Activated CD4-positive, alpha-beta T cell treated with anti-CD3 and anti-CD28 coated beads, Interleukin-2, Interleukin-4, amounts not matched to agents 100 ng/mL and 50 ng/mL, durations not matched to agents 16 hours and 8 hours (primary cell): ENCODE measurements at regions not wholly inside any gene's neighbourhood (a gene's known extent, or its start where the extent isn't known, plus 50 kb on each side); places are given as distances from the start of the nearest gene placed in this dataset.

Source experiments
- DNase-seq: peaks from one replicate; pipeline ENCODE4 v3.0.0-alpha.2; 2020; ENCODE audit warnings: low spot score

DNA sequence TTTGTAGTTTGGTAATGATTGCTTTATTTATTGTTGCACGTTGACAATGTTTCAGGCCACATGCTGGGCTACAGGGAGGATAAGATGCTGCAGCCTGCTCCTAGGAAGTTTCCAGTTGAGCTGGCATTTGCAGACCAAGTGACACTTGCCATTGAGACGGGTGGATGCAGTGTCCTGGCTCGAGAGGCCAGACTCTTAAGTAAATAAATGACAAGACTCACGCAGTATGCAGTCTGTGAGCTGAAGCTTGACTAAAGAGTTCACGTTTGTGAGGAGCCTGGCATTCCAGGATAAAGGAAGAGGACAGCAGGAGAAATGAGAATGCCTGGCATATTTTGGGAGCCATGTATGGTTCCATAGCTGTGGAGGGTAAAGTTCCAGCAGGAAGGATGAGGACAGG lies 105.8 kb downstream of the BAMBI start:
- DNase-seq, result no peak

DNA sequence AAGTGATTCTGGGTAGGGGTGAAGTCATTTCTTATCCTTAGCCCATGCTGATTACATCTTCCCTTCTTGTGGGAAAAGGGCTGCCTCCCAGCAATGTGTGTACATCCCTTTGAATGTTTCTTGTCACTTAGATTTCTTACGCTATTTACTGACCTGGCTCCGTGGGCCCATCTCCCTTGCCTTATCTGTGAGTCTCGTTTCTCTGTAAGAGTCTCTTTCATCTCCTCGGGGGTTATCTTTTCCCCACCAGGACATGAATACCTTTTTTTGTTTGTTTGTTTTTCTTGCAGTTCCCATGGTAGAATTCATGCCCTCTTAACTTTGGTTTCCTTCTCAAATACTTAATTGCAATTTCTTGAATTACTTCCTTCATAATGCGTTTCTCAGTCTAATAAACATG lies 107.7 kb downstream of the BAMBI start:
- no peak for DNase-seq

DNA sequence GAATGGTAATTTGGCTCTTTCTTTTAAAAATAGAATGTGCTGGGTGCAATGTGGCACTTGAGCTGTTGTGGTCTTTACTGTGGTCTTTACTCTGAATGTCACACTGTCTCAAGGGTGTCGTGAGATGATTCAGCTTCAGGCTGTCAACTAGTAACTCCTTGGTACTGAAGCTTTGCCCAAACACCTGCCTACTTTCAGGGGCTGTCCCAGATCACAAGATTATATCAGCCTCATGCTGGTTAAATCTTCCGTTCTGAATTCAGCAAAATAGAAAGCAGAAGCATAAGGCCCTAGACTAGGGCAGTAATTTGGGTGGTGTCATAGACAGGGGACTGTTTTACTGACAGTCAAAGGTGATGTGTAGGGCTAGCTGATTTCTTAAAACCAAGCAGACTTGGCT lies 110.9 kb downstream of the BAMBI start:
- peak; percentile 46 for DNase-seq

DNA sequence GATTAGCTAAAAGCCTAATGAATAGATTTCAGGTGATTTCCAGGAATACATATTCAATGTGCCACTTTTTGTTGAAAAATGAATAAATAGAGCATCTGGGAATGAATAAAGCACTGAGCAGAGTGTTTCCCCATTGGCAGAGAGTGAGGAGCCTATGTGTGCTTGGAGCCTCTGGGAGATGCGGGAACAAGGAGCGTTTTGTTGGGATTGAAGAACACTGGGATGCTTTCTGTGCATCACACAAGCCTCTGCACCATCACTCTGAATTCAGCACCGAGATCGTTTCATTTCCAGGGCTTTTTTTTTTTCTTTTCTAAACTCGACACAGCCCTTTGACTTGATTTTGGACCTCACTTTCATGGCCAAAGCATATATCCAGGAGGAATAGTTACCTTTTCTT lies 111.4 kb downstream of the BAMBI start:
- DNase-seq, result no peak

DNA sequence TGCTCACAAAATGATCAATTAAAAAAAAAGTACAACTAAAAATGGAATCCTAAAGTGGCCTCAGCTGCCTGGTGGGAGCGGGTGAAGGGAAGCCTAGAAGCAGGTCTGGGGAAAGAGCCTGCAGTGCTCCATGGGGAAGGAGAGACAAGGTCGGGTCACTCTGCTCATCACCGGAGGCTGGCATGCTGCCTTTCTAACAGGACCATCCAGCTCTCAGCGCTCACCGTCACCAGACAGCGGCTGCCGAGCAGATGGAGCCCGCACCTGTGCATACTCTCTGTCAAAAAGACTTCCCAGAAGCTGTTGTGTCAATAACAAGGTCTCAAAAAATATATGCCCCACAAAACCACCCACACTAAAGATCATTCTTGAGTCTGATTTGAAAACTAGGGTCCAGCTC lies 112.8 kb downstream of the BAMBI start:
- no peak for DNase-seq

DNA sequence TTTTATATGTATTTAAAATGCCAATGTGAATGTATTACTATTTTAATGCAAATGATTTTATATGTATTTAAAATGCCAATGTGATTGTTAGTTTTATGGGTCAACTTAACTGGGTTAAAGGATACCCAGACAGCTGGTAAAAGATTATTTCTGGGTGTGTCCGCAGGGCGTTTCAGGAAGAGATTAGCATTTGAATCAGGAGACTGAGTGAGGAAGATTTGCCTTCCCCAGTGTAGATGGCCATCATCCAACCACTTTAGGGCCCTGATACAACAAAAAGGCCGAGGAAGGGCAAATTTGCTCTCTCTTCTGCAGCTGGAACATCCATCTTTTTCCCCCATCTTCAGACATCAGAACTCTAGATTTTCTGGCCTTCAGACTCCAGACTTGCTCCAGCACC lies 116.2 kb downstream of the BAMBI start:
- no peak for DNase-seq

DNA sequence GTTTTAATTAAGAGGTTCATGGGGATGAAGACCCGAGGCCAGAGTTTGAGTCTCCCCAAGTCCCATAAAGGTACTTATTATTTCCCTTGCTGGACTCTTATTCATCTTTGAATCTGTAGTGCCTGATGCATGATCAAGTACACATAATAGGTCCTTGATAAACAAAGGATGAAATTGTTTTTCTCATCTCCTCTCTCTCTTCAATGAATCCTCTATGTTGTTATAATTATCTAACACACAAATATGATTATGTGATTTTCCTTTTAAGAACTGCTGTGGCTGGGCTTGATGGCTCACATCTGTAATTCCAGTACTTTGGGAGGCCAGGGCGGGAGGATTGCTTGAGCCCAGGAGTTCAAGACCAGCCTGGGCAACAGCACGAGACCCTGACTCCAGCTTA lies 117.7 kb downstream of the BAMBI start:
- no peak for DNase-seq

DNA sequence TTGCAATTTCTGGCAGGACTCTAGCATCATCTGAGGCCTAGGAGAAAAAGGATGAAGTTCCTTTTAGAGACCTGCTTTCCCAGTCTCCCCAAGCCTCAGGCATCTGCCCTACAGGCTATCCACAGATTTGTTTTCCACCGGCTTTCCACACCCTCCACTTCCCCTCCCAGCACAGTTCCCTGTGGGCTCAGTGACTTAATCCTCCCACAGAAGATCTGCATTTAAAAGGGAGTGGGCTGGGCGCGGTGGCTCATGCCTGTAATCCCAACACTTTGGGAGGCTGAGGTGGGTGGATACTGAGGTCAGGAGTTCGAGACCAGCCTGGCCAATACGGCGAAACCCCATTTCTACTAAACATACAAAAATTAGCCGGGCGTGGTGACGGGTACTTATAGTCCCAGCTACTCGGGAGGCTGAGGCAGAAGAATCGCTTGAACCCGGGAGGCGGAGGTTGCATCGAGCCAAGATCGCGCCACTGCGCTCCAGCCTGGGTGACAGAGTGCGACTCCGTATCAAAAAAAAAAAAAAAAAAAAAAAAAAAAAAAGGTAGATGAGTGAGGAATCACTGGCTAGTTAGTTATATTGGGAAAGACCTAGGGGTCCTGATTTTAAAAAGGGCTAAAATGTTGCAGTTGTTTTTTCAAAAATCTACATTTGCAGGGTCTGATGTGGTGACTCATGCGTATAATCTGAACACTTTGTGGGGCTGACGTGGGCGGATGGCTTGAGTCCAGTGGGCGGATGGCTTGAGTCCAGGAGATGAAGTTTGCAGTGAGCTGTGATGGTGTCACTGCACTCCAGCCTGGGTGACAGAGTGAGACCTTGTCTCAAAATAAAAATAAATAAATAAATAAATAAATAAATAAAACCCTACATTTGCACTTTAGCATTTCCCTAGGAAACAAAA lies 119.5 kb downstream of the BAMBI start:
- DNase-seq, result no peak

DNA sequence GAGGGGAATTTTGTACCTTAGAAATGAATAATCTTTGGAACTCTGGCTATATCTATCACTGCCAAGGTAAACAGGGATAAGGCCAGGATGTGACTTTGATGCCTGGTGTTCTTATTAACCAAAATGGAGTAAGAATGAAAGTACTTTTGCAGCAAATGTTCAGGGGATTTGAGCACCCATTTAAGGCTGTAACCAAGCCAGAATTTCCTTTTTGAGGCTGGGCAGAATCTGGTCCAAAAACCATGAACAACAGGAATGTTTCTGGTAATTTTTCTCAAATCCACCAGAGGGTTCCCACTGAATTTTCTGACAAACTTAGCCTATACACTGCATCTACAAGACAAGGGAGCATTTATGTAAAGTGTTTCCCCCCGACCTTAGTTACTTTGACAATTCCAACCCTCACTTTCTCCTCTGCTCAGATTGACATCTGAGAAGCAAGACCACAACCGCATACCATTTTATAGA lies 120.6 kb downstream of the BAMBI start:
- no peak for DNase-seq

DNA sequence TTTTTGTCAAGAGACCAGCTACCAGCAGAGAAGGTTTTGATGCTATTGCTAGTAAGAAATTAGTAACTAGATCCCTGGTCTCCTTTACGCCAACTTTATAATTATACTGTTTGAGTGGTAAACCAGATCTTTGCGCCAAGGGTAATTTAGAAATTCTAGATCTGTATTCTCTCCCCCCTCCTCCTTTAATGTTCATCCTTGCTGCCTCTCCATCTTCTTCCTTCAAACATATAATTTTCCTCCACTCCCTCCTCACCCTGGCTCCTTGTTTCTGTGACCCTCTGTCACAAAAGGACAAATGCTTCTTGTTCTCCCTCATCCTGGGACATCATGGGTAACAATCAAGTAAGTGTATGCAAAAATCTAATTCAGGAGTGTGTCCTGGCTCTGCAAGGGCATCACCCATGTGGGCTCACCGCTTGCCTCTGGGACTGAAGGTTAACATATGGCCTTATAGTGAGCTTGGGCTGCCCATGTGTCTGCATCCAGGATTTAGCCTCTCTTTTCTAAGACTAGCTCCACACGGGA lies 121.2 kb downstream of the BAMBI start:
- no peak for DNase-seq

DNA sequence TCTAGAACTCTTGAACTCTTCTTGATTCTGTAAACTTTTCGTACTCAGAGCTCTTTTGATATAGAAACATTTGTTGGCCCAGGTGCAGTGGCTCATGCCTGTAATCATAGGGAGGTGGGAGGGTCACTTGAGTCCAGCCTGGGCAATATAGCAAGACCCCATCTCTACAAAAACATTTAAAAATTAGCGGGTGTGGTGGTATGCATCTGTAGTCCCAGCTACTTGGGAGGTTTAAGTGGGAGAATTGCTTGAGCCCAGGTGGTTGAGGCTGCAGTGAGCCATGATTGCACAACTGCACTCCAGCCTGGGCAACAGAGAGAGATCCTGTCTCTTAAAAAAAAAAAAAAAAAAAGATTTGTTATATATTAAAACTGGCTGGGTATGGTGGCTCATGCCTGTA lies 121.6 kb downstream of the BAMBI start:
- DNase-seq, result no peak

DNA sequence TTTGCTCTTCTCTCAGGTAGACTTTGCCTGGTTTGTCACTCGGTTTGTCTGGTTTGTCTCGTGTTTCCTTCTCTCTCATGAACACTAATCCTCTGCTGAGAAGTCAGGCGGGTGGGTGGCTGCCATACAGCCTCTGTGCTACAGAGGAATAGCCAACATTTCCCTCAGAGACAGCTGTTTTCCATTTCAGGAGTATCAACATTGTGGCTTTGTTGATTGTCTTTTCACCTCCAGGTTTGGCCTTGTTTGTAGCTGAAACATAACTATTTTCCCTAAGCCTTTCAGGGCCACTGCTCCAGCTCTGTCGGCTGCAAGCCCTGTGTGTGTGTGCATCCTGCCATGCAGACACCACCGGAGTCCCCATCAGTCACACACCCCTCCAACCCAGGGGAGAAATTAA lies 122.8 kb downstream of the BAMBI start:
- DNase-seq, result no peak

DNA sequence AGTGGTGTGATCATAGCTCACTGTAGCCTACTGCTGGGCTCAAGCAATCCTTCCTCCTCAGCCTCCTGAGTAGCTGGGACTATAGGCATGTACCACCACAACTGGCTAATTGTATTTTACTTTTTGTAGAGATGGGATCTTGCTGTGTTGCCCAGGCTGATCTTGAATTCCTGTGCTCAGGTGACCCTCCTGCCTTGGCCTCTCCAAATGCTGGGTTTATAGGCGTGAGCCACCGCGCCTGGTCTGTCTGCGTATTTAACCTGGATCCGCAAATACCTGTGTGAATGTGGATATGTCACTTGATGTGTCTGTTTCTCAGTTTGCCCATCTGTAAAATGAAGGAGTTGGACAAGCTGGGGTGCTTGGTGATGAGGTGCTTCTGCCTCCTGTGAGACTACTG lies 123.9 kb downstream of the BAMBI start:
- DNase-seq, result no peak

DNA sequence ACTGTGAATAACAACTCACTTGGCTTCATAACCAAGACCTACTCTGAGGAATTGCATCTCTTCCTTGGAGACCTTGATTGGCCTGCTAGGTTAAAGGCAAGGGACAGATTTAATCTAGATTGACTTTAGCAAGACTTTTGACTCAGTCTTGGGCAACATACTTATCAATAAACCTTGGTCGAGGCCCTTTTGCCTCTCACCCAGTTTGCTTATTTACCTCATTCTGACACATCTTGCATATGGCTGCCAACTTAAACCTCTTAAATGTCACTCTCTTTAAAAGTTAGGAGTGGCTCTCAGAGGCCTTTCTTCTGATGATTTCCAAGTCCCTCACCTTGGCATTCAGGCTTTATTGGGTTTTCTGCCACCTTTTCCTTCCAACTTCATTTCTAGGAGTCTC lies 124.5 kb downstream of the BAMBI start:
- DNase-seq, result no peak

DNA sequence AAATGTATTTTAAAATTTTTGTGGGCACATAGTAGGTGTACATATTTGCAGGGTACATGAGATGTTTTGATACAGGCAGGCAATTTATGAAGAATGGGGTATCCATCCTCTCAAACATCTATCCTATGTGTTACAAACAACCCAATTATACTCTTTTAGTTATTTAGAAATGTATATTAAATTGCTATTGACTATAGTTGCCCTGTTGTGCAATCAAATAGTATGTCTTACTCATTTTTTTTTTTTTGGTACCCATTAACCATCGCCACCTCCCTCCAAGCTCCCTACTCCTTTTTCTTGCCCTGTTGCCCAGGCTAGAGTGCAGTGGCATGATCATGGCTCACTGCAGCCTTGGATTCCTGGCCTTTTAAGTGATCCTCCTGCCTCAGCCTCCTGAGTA lies 128.1 kb downstream of the BAMBI start:
- DNase-seq, result no peak

DNA sequence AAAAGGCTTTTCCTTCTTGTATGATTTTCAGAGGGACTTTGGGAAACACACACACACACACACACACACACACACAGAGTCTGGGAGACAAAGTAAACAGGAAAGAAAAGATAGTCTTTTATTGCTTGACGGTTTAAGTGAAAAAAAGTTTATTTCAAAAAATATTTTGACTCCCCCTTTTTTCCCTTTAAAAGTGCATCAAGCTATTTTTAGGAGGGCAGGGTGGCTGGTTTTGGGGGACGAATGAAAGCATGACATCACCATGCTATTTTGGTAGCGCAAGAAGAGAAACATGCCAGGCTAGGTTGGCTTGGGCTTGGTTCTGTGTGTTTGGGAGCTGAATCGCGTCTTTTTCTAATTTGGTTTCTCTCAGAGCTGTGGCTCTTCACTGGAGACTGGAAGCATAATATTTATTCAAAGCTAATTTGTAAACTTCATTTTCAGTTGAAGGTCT lies 129.2 kb downstream of the BAMBI start:
- no peak for DNase-seq

DNA sequence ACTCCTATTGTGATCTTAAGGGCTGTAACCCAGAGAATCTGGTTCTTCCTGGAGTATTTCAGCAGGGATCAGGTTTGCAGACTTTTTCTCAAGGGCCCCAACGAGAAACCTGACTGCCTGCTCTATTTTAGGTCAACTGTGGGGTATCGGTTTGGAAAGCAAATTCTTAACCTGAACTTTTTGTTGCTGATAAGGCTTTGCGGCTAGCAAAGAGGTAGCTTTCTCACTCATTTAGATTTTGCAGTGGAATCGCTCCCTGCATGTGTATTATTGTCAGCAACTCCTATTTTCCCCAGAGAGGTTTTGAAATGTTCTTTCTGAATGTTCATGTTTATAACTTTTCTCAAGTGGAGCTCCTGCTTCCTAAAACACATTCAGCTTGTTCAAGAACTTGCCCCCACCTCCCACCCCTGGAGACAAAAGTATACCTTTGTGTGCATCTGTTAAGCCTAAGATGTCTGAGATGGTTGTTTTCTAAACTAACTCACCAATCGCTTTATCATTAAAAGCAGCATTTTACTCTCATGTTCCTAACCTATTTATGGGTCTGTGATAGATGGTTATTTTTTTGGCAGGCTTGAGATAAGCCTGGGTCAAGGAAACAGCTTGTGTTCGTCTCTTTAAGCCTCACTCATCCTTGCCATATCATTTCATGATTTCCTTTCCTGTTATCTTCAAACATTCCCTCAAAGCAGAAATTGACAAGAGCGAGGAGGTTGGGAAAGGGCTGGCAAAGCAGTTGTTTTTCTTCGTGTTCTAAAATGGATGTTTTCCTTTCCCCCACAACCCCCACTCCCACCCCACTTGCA lies 129.8 kb downstream of the BAMBI start:
- no peak for DNase-seq

DNA sequence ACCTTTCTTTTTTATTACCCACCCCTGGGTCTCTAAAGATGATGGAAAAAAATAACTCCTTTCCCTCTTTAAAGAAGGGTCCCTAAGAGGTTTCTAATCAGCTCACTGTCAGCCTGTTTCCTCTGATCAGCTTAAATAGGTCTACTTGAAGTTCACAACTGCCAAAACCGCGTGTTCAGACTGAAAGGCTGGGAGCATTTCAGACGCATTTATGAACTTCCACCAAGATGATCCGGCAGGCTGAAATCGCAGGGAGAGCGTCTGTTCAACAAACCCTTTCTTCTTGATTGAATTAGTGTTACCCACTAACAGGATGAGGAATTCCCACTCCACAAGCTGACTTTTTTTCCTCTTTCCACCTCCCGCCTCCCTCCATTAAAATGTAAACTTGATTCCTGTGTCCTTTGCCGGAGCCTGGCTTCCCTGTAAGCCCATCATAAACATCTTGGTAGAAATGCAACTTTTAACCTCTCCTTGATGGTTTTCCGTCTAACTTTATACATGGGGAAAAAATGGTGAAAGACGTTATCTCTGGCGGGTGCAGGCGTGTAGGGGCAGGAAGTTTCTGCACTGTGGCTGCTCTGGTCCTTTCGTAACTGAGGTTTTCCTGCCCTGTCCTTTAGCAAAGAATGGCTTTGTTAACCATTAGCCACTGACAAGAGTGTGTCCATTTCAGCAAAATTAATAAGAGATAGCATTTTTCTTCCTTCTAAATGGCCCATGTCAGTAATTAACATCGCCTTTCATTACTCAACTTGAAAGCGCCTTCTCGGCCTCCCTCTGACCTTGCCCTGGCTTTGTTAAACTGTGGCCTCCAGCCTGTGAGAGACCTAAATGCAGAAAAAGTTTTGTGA lies 130.7 kb downstream of the BAMBI start:
- DNase-seq, result no peak

DNA sequence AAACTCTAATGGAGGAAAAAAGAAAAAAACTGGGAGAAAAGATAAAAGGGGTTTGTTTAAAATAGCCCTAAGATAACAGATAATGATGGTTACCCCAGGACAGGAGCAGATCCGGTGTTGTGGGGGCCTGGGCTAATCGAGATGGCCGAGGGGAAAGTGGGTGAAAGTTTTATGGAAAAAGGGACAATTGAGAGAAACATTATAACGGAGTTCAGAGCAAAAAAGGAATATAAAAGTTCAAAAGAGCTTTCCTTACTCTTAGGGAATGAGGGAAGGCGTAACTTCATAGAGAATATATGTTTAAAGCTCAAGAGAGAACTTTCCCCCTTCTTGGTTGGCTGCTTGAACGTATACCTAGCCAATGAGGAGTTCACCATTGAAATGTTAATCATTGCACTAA lies 131.4 kb downstream of the BAMBI start:
- no peak for DNase-seq

DNA sequence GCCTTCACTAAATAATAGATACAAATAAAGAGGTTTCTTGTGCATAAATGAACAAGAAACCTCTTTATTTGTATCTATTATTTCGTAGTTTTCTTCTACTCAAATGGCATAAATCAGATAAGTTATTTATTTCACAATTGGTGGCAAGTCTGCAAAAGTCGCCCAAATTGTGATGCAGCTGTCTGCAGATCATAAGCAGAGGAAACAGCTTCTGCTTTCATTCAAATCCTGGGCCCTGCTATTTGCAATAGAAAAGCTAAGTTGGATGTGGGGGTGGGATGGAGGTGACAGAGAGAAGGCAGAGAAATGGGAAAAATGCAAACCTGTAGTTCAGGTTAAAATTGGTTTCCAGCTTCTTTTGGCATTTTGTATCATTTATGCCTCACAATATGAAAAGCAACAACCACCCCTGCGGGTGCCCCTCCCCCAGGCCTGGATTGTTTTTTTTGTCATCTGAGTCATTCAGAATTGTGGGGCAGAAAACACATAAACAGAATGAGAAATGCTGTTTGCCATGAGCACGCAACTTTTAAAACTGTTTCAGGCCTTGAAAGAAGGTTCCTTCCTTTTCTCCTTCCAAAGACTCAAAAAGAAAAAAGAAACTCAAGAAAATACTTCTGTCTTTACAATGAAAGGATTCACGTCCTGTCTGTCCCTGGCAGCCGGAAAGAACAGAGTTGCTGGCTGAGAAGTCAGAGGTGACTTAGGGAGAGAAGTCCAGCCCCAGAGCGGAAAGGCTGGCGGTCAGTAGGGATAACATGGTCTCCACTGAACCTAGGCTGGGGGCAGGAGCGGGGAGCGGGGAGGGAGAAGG lies 132.9 kb downstream of the BAMBI start:
- no peak for DNase-seq
